PC-9 (cell line): ENCODE measurements at regions not wholly inside any gene's neighbourhood (a gene's known extent, or its start where the extent isn't known, plus 50 kb on each side); places are given as distances from the start of the nearest gene placed in this dataset.

Experiments used
- BruUV-seq: library from RNA; stranded (reverse); fragments of 400-500 nt; replicated peaks from 2 replicates; lab custom pipeline; 2021; lab: Mats Ljungman, UMichigan
- CTCF ChIA-PET: fragments of 300-600 bp; sonication (Branson Sonifier 250); formaldehyde crosslinking; loops from one replicate; lab custom pipeline; 2022; ENCODE audit warnings: antibody characterized with exemption; lab: Charles Lee
- POLR2A ChIA-PET: fragments of 300-600 bp; sonication (Branson Sonifier 250); formaldehyde crosslinking; loops from one replicate; lab custom pipeline; 2022; ENCODE audit warnings: antibody characterized with exemption; ENCODE audit not compliant: unreplicated experiment; lab: Charles Lee
- DNase-seq, 2 experiments: peaks; one replicate each; pipeline versions ENCODE4 v3.0.0 to v3.0.0-alpha.2; 2015 to 2022; ENCODE audit warnings: mixed read lengths in 1 of 2
- H2AFZ ChIP-seq: fragments of 200-600 bp; sonication (generic); 2 replicates; pipeline ENCODE4 v1.8.1; 2017; ENCODE audit warnings: antibody characterized with exemption
- H3F3A ChIP-seq: fragments of 200-600 bp; sonication (generic); 2 replicates; pipeline ENCODE4 v1.8.1; 2017; ENCODE audit warnings: antibody characterized with exemption, mild to moderate bottlenecking, low read depth; ENCODE audit not compliant: insufficient read depth
- H3K27ac ChIP-seq: fragments of 200-600 bp; sonication (generic); 2 replicates; pipeline ENCODE4 v1.6.1; 2016; ENCODE audit warnings: mixed run types
- H3K27me3 ChIP-seq: fragments of 200-600 bp; sonication (generic); 2 replicates; pipeline ENCODE4 v1.6.1; 2016; ENCODE audit warnings: low read depth, mixed run types; ENCODE audit not compliant: insufficient read depth
- H3K36me3 ChIP-seq: fragments of 200-600 bp; sonication (generic); 2 replicates; pipeline ENCODE4 v1.6.1; 2016; ENCODE audit warnings: low read depth, mixed run types
- H3K4me1 ChIP-seq: fragments of 200-600 bp; sonication (generic); replicated peaks from 2 replicates; pipeline ENCODE4 v1.6.1; 2016; ENCODE audit warnings: mixed run types; ENCODE audit not compliant: insufficient read depth
- H3K4me2 ChIP-seq: fragments of 200-600 bp; sonication (generic); 2 replicates; pipeline ENCODE4 v1.6.1; 2017; ENCODE audit warnings: mixed run types
- H3K4me3 ChIP-seq: fragments of 200-600 bp; sonication (generic); 2 replicates; pipeline ENCODE4 v1.6.1; 2016; ENCODE audit warnings: mixed run types
- H3K79me2 ChIP-seq: fragments of 200-600 bp; sonication (generic); 2 replicates; pipeline ENCODE4 v1.6.1; 2017; ENCODE audit warnings: low read depth, mixed run types
- H3K9me2 ChIP-seq: fragments of 200-600 bp; sonication (generic); 2 replicates; pipeline ENCODE4 v1.8.1; 2017; ENCODE audit warnings: mild to moderate bottlenecking; ENCODE audit not compliant: insufficient read depth
- H3K9me3 ChIP-seq: fragments of 200-600 bp; sonication (generic); 2 replicates; pipeline ENCODE4 v1.8.1; 2016; ENCODE audit warnings: low read depth; ENCODE audit not compliant: insufficient read depth
- H4K20me1 ChIP-seq: fragments of 200-600 bp; sonication (generic); 2 replicates; pipeline ENCODE4 v1.8.1; 2017; ENCODE audit not compliant: insufficient read depth
- EZH2 ChIP-seq: fragments of 200-600 bp; sonication (generic); IDR thresholded peaks from 2 replicates; pipeline ENCODE4 v1.8.0; 2017; ENCODE audit warnings: antibody characterized with exemption, low read depth
- intact Hi-C: fragments of 100-400 bp; cut with micrococcal nuclease; formaldehyde crosslinking; loops from one replicate; pipeline ENCODE4 v1.10.0; 2022; ENCODE audit not compliant: unreplicated experiment
- TF ChIP-seq, protein P1 (sequence below): fragments of 200-600 bp; sonication (generic); conservative IDR thresholded peaks from 2 replicates; pipeline ENCODE4 v1.6.1; 2017; ENCODE audit warnings: mixed run types, antibody characterized with exemption, mild to moderate bottlenecking, moderate library complexity

DNA sequence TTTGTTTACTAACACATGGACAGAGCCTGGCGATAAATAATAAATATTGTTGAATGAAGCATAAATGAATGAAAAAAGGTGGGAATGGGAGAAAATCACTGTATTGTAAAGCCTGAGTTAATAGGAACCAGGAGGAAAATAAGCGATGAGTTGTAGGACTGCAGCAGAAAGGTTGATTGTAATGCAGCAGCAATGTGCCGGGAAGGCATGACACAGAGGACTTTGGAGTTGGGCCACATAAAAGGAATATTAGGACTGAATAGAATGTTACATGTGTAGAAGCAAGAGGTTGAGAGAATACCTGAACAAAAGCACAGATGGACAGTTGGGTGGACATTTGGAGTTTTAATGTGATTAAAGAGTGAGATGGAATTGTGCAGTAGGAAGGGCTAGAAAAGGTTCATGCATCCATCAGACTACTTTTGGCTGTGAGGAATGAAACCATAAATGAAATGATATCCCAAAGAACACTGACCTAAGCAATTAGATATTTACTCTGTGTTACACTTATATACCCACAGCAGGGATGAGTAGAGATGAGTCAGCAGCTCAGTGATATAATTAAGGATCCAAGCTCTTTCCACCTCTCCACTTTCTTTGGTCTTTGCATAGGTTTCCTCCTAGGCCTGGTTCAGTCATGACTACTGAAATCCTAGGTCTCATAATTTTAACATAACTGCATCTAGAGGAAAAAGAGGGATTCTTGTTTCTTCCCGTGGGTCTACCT is 55.4 kb downstream of the CCER1 start:
- ChIA-PET CTCF (no interaction called here), POLR2A (no interaction called here)
- no peaks in the 10 kb centered on the region for H3K9me3 ChIP-seq

DNA sequence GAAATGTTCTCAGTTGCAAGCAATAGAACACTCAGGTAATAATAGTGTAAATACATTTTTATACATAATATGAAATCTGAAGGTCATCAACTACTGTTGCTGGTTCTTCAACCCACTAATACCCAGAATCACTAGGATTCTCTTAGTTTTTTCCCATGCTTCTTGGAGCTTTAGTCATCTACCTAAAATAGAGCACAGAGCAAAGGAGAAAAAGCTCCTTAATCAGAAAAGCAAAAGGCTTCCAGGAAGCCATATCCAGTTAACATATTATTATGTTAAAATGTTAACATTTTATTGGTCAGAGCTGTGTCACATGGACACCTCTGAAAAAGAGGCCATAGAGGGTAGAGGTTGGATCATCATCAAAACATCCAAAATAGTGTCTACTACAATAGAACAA is 57.0 kb downstream of the CCER1 start:
- CTCF ChIA-PET, result no interaction called here
- H3K79me2 ChIP-seq, result no peaks in the 10 kb centered on the region
- no peaks in the 10 kb centered on the region for H3K27me3 ChIP-seq
- H3K4me3 ChIP-seq, result no peak overlapping the region
- no peak overlapping the region for H2AFZ ChIP-seq
- H3K4me1 ChIP-seq, result peaks cover 11% of the 10 kb centered on the region
- H3K9me3 ChIP-seq, result no peaks in the 10 kb centered on the region
- TF ChIP-seq, protein P1, sequence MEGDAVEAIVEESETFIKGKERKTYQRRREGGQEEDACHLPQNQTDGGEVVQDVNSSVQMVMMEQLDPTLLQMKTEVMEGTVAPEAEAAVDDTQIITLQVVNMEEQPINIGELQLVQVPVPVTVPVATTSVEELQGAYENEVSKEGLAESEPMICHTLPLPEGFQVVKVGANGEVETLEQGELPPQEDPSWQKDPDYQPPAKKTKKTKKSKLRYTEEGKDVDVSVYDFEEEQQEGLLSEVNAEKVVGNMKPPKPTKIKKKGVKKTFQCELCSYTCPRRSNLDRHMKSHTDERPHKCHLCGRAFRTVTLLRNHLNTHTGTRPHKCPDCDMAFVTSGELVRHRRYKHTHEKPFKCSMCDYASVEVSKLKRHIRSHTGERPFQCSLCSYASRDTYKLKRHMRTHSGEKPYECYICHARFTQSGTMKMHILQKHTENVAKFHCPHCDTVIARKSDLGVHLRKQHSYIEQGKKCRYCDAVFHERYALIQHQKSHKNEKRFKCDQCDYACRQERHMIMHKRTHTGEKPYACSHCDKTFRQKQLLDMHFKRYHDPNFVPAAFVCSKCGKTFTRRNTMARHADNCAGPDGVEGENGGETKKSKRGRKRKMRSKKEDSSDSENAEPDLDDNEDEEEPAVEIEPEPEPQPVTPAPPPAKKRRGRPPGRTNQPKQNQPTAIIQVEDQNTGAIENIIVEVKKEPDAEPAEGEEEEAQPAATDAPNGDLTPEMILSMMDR, result no peak
- no peak for TF ChIP-seq EZH2
- no peaks in the 10 kb centered on the region for H3K9me2 ChIP-seq
- 0 out of 2 replicates have a peak, but pooled peaks cover 3% of the 10 kb centered on the region for H3F3A ChIP-seq
- no peaks in the 10 kb centered on the region for H3K36me3 ChIP-seq
- no peak overlapping the region for H3K27ac ChIP-seq
- intact Hi-C loops, result no loop called here
- H3K4me2 ChIP-seq, result no peak overlapping the region
- BruUV-seq, result no TSS peak
- no peaks in the 10 kb centered on the region for H4K20me1 ChIP-seq
- POLR2A ChIA-PET, result no interaction called here
- no peak for DNase-seq

More for the DNA sequence above, 55.4 kb downstream of the CCER1 start:
- no peak overlapping the region for H3K4me3 ChIP-seq
- peaks cover 11% of the 10 kb centered on the region for H3K4me1 ChIP-seq
- intact Hi-C loops, result no loop called here
- BruUV-seq, result no TSS peak
- no peaks in the 10 kb centered on the region; the same call in 1 of the 2 replicates for H3K9me2 ChIP-seq
- H4K20me1 ChIP-seq, result no peaks in the 10 kb centered on the region
- no peaks in the 10 kb centered on the region for H3K36me3 ChIP-seq
- DNase-seq, result no peak
- no peak overlapping the region for H2AFZ ChIP-seq
- no peak overlapping the region for H3K4me2 ChIP-seq
- H3K27ac ChIP-seq, result no peak overlapping the region
- no peaks in the 10 kb centered on the region for H3K27me3 ChIP-seq
- TF ChIP-seq EZH2, result no peak
- TF ChIP-seq, protein P1, result no peak
- H3K79me2 ChIP-seq, result no peaks in the 10 kb centered on the region
- H3F3A ChIP-seq, result 0 out of 2 replicates have a peak, but pooled peaks cover 3% of the 10 kb centered on the region

DNA sequence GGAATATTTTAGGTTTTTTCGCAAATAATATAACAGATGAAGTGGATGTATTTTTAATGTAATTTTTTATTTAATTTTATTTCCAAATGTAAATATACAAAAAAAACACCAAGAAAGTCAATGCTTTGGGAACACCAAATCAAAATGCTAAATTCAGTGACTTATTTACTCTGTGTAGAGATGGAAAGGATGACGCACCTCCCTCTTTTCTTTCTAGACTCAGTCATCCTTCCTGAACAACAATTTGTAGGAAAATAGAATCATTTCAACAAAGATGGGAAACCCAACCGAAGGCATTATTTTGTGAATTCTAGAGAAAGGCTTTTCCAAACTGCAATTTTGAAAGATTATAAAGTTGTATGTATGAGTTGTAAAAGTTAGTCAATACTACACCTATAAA is 57.7 kb downstream of the CCER1 start:
- no TSS peak for BruUV-seq
- CTCF ChIA-PET, result no interaction called here

More for the DNA sequence above, 57.7 kb downstream of the CCER1 start:
- Histone ChIP-seq H3K79me2 (no peaks in the 10 kb centered on the region), H3K36me3 (no peaks in the 10 kb centered on the region), H3K9me2 (no peaks in the 10 kb centered on the region; the same call in 1 of the 2 replicates), H2AFZ (no peak overlapping the region), H4K20me1 (no peaks in the 10 kb centered on the region), H3K4me1 (peaks cover 11% of the 10 kb centered on the region), H3F3A (0 out of 2 replicates have a peak, but pooled peaks cover 3% of the 10 kb centered on the region), H3K27me3 (no peaks in the 10 kb centered on the region), H3K27ac (no peak overlapping the region), H3K4me3 (no peak overlapping the region), H3K4me2 (no peak overlapping the region), H3K9me3 (no peaks in the 10 kb centered on the region)
- intact Hi-C loops, result no loop called here
- no peak for DNase-seq
- POLR2A ChIA-PET, result no interaction called here
- TF ChIP-seq, protein P1, result no peak
- no peak for TF ChIP-seq EZH2
